ENCODE measurements at regions not wholly inside any gene's neighbourhood (a gene's known extent, or its start where the extent isn't known, plus 50 kb on each side); places are given as distances from the start of the nearest gene placed in this dataset.

GRCh38 chr10:121110369-121110768 lies 259.2 kb downstream of the WDR11 start:
- no peaks in the 10 kb centered on the region for H3K9me3 ChIP-seq
- H3K4me1 ChIP-seq: no peaks in the 10 kb centered on the region
- H3K27ac ChIP-seq: no peak overlapping the region
- no peaks in the 10 kb centered on the region for H3K27me3 ChIP-seq
- H3K4me3 ChIP-seq: no peak overlapping the region
- no peaks in the 10 kb centered on the region for H3K36me3 ChIP-seq
- ATAC-seq: no peak
- no peak for TF ChIP-seq EP300 (IDR thresholded peaks at IDR 0.05)
- no peak for TF ChIP-seq CTCF (IDR thresholded peaks at IDR 0.05)
- TF ChIP-seq POLR2AphosphoS5 (IDR thresholded peaks at IDR 0.05): no peak
- no peak for TF ChIP-seq POLR2A (IDR thresholded peaks at IDR 0.05)

GRCh38 chr10:121112136-121112535 lies 261.0 kb downstream of the WDR11 start:
- Histone ChIP-seq H3K4me1 (no peaks in the 10 kb centered on the region), H3K27me3 (no peaks in the 10 kb centered on the region), H3K4me3 (no peak overlapping the region), H3K36me3 (no peaks in the 10 kb centered on the region), H3K27ac (no peak overlapping the region), H3K9me3 (no peaks in the 10 kb centered on the region)
- TF ChIP-seq CTCF (IDR thresholded peaks at IDR 0.05) (no peak), POLR2AphosphoS5 (IDR thresholded peaks at IDR 0.05) (no peak)
- 36 to 86% methylated on average over 1 of the region's 1 CpG for WGBS, 2 donors (ENCODE audit: low coverage in 1 of 2)
- ATAC-seq: no peak

GRCh38 chr10:121112579-121113384 lies 261.6 kb downstream of the WDR11 start:
- H3K27me3 ChIP-seq: no peaks in the 10 kb centered on the region
- WGBS, 2 donors (ENCODE audit: low coverage in 1 of 2): 54 to 69% methylated on average over 2 to 5 of the region's 10 CpGs
- H3K4me3 ChIP-seq: no peak overlapping the region
- no peaks in the 10 kb centered on the region for H3K36me3 ChIP-seq
- H3K27ac ChIP-seq: no peak overlapping the region
- H3K9me3 ChIP-seq: no peaks in the 10 kb centered on the region
- H3K4me1 ChIP-seq: no peaks in the 10 kb centered on the region
- TF ChIP-seq EP300 (IDR thresholded peaks at IDR 0.05): no peak
- no peak for TF ChIP-seq POLR2AphosphoS5 (IDR thresholded peaks at IDR 0.05)
- ATAC-seq: no peak

- ATAC-seq: no peak
- H3K4me1 ChIP-seq: no peaks in the 10 kb centered on the region
- TF ChIP-seq POLR2A (IDR thresholded peaks at IDR 0.05) (no peak), POLR2AphosphoS5 (IDR thresholded peaks at IDR 0.05) (no peak), CTCF (IDR thresholded peaks at IDR 0.05) (no peak), EP300 (IDR thresholded peaks at IDR 0.05) (no peak)
- no peaks in the 10 kb centered on the region for H3K36me3 ChIP-seq
- no peaks in the 10 kb centered on the region for H3K27me3 ChIP-seq
- no peaks in the 10 kb centered on the region for H3K9me3 ChIP-seq
- H3K27ac ChIP-seq: no peak overlapping the region
- H3K4me3 ChIP-seq: no peak overlapping the region
Measured at GRCh38 chr10:121113385-121113696, 262.2 kb downstream of the WDR11 start.

- 57 to 77% methylated on average over 3 of the region's 3 CpGs for WGBS, 2 donors (ENCODE audit: low coverage in 1 of 2)
- no peaks in the 10 kb centered on the region for H3K4me1 ChIP-seq
Measured at GRCh38 chr10:121113911-121114310, 262.7 kb downstream of the WDR11 start.

GRCh38 chr10:121115154-121115553 lies 264.0 kb downstream of the WDR11 start:
- Histone ChIP-seq H3K27me3 (no peaks in the 10 kb centered on the region), H3K4me1 (no peaks in the 10 kb centered on the region), H3K4me3 (no peak overlapping the region), H3K27ac (no peak overlapping the region), H3K36me3 (no peaks in the 10 kb centered on the region), H3K9me3 (no peaks in the 10 kb centered on the region)
- 100% methylated on average over 1 of the region's 1 CpG for WGBS, 2 donors (ENCODE audit: low coverage in 1 of 2)
- TF ChIP-seq EP300 (IDR thresholded peaks at IDR 0.05): no peak
- TF ChIP-seq POLR2AphosphoS5 (IDR thresholded peaks at IDR 0.05): no peak
- TF ChIP-seq CTCF (IDR thresholded peaks at IDR 0.05): no peak
- TF ChIP-seq POLR2A (IDR thresholded peaks at IDR 0.05): no peak
- no peak for ATAC-seq

More at GRCh38 chr10:121113911-121114310, 262.7 kb downstream of the WDR11 start:
- H3K27me3 ChIP-seq: no peaks in the 10 kb centered on the region
- H3K9me3 ChIP-seq: no peaks in the 10 kb centered on the region
- TF ChIP-seq POLR2AphosphoS5 (IDR thresholded peaks at IDR 0.05): no peak
- TF ChIP-seq POLR2A (IDR thresholded peaks at IDR 0.05): no peak
- H3K4me3 ChIP-seq: no peak overlapping the region
- H3K36me3 ChIP-seq: no peaks in the 10 kb centered on the region
- H3K27ac ChIP-seq: no peak overlapping the region
- ATAC-seq: no peak

All from gastroesophageal sphincter (tissue), 4 donors.